IMR-90 (cell line): ENCODE measurements at regions not wholly inside any gene's neighbourhood (a gene's known extent, or its start where the extent isn't known, plus 50 kb on each side); places are given as distances from the start of the nearest gene placed in this dataset.

ENCODE experiments used
- ATAC-seq: fragments of 200-7000 bp; cut with Tn5 transposase; 2 replicates; pipeline ENCODE4 v1.9.1; 2020; ENCODE audit warnings: low read depth, mild to moderate bottlenecking, moderate library complexity
- BruUV-seq: library from RNA; stranded (reverse); fragments of 400-500 nt; replicated peaks from 2 replicates; lab custom pipeline; 2021; lab: Mats Ljungman, UMichigan
- CTCF ChIA-PET: fragments of 300-600 bp; formaldehyde crosslinking; extraction: SDS; loops from one replicate; lab custom pipeline; 2021; ENCODE audit warnings: antibody characterized with exemption; lab: Yijun Ruan, JAX
- POLR2A ChIA-PET: fragments of 300-600 bp; sonication (Branson Sonifier 250); formaldehyde crosslinking; loops from one replicate; lab custom pipeline; 2022; ENCODE audit warnings: antibody characterized with exemption; ENCODE audit not compliant: unreplicated experiment; lab: Charles Lee
- DNase-seq: peaks from one replicate; pipeline ENCODE4 v3.0.0; 2013
- H2AFZ ChIP-seq: replicated peaks from 2 replicates; pipeline ENCODE3; 2013; ENCODE audit warnings: low read length, mild to moderate bottlenecking; ENCODE audit not compliant: poor library complexity
- H2AK5ac ChIP-seq: 2 replicates; pipeline ENCODE4 v1.6.1; 2013; ENCODE audit warnings: low read depth, low read length, inconsistent platforms
- H2AK9ac ChIP-seq: replicated peaks from 2 replicates; pipeline ENCODE3; 2013; ENCODE audit warnings: mild to moderate bottlenecking, low read depth, low read length, moderate library complexity; ENCODE audit not compliant: poor library complexity
- H2BK120ac ChIP-seq: 2 replicates; pipeline ENCODE4 v1.6.1; 2013; ENCODE audit warnings: low read depth, low read length, inconsistent platforms
- H2BK15ac ChIP-seq: 3 replicates; pipeline ENCODE4 v1.6.1; 2013; ENCODE audit warnings: low read depth, low read length, inconsistent platforms
- H2BK20ac ChIP-seq: 2 replicates; pipeline ENCODE4 v1.6.1; 2013; ENCODE audit warnings: low read depth, mild to moderate bottlenecking, inconsistent platforms, low read length, moderate library complexity
- H2BK5ac ChIP-seq: 2 replicates; pipeline ENCODE4 v1.6.1; 2013; ENCODE audit warnings: mild to moderate bottlenecking, low read depth, low read length, inconsistent platforms; ENCODE audit not compliant: poor library complexity, severe bottlenecking
- H3K14ac ChIP-seq: replicated peaks from 2 replicates; pipeline ENCODE4 v1.6.1; 2013; ENCODE audit warnings: low read depth, low read length, inconsistent platforms
- H3K18ac ChIP-seq: 2 replicates; pipeline ENCODE4 v1.6.1; 2013; ENCODE audit warnings: low read depth, low read length, control low read depth
- H3K23ac ChIP-seq: 2 replicates; pipeline ENCODE4 v1.6.1; 2013; ENCODE audit warnings: low read depth, low read length, inconsistent platforms
- H3K27ac ChIP-seq: 2 replicates; pipeline ENCODE4 v1.5.1; 2013; ENCODE audit warnings: mild to moderate bottlenecking, control low read depth, low read length; ENCODE audit not compliant: insufficient read depth
- H3K27me3 ChIP-seq: 2 replicates; pipeline ENCODE4 v1.6.1; 2013; ENCODE audit warnings: low read length; ENCODE audit not compliant: control insufficient read depth, insufficient read depth
- H3K36me3 ChIP-seq: 2 replicates; pipeline ENCODE4 v1.6.1; 2013; ENCODE audit warnings: low read length, mixed read lengths; ENCODE audit not compliant: control insufficient read depth, insufficient read depth
- H3K4ac ChIP-seq: 2 replicates; pipeline ENCODE4 v1.6.1; 2013; ENCODE audit warnings: low read depth, low read length, inconsistent platforms
- H3K4me1 ChIP-seq: 2 replicates; pipeline ENCODE4 v1.6.1; 2013; ENCODE audit warnings: low read length, mixed read lengths; ENCODE audit not compliant: control insufficient read depth, insufficient read depth
- H3K4me2 ChIP-seq: 2 replicates; pipeline ENCODE4 v1.6.1; 2013; ENCODE audit warnings: low read depth, mild to moderate bottlenecking, control low read depth, low read length, moderate library complexity
- H3K4me3 ChIP-seq: 2 replicates; pipeline ENCODE4 v1.5.1; 2013; ENCODE audit warnings: low read depth, mild to moderate bottlenecking, control low read depth, low read length, moderate library complexity; ENCODE audit not compliant: insufficient read depth
- H3K56ac ChIP-seq: 2 replicates; pipeline ENCODE4 v1.6.1; 2013; ENCODE audit warnings: low read length, inconsistent platforms; ENCODE audit not compliant: insufficient read depth; ENCODE audit errors: extremely low read depth
- H3K79me1 ChIP-seq, 2 experiments: 2 replicates each; pipeline ENCODE4 v1.6.1; 2013; ENCODE audit warnings: low read length in 2 of 2, inconsistent platforms in 1 of 2, low read depth in 1 of 2
- H3K9ac ChIP-seq: 2 replicates; pipeline ENCODE4 v1.6.1; 2013; ENCODE audit warnings: low read depth, low read length, control low read depth
- H3K9me1 ChIP-seq: 2 replicates; pipeline ENCODE4 v1.6.1; 2013; ENCODE audit warnings: low read length, inconsistent platforms; ENCODE audit not compliant: insufficient read depth
- H3K9me3 ChIP-seq: 2 replicates; pipeline ENCODE4 v1.6.1; 2013; ENCODE audit warnings: low read length; ENCODE audit not compliant: control insufficient read depth, insufficient read depth
- H4K20me1 ChIP-seq: 2 replicates; pipeline ENCODE4 v1.6.1; 2013; ENCODE audit warnings: low read length, inconsistent platforms; ENCODE audit not compliant: insufficient read depth
- H4K5ac ChIP-seq: 2 replicates; pipeline ENCODE4 v1.6.1; 2013; ENCODE audit warnings: mild to moderate bottlenecking, low read depth, low read length, control low read depth
- H4K8ac ChIP-seq, 2 experiments: 2 replicates each; pipeline ENCODE4 v1.6.1; 2013; ENCODE audit warnings: low read depth in 2 of 2, low read length in 2 of 2, control low read depth in 1 of 2, inconsistent platforms in 1 of 2
- H4K91ac ChIP-seq: 2 replicates; pipeline ENCODE4 v1.6.1; 2013; ENCODE audit warnings: low read depth, low read length, inconsistent platforms; ENCODE audit not compliant: insufficient read depth
- MXI1 ChIP-seq: IDR thresholded peaks from 2 replicates; pipeline ENCODE4 v1.6.1; 2012; ENCODE audit warnings: low read depth, mild to moderate bottlenecking, low read length, moderate library complexity, borderline replicate concordance
- dilution Hi-C: fragments of 300-500 bp; cut with HindIII; formaldehyde crosslinking; loops from one replicate; pipeline ENCODE4 v1.14.3; 2018; ENCODE audit warnings: low sequenced_read_pairs; ENCODE audit not compliant: unreplicated experiment
- in situ Hi-C: fragments of 300-500 bp; cut with MboI; formaldehyde crosslinking; loops from 3 replicates; pipeline ENCODE4 v1.14.3; 2019; ENCODE audit warnings: low sequenced_read_pairs, inconsistent platforms, mixed read lengths
- intact Hi-C: fragments of 100-400 bp; cut with micrococcal nuclease; formaldehyde crosslinking; loops from 2 replicates; pipeline ENCODE4 v1.10.0; 2022

GRCh38 chr6:904994-905393 lies 212.1 kb upstream of the EXOC2 start:
- no peaks in the 10 kb centered on the region for H3K9me3 ChIP-seq
- no peak overlapping the region for H3K14ac ChIP-seq
- H2BK5ac ChIP-seq = no peak overlapping the region
- no peak overlapping the region for H2BK15ac ChIP-seq
- dilution Hi-C loops = no loop called here
- no peak for TF ChIP-seq MXI1
- no peak for DNase-seq
- no peak overlapping the region for H3K18ac ChIP-seq
- no peak overlapping the region for H2BK20ac ChIP-seq
- intact Hi-C loops = no loop called here
- H4K5ac ChIP-seq = no peak overlapping the region
- H3K4me1 ChIP-seq = no peaks in the 10 kb centered on the region; the same call in 1 of the 2 replicates
- CTCF ChIA-PET = no interaction called here
- no peak overlapping the region for H2AK5ac ChIP-seq
- H3K4me3 ChIP-seq = no peak overlapping the region
- H4K20me1 ChIP-seq = no peaks in the 10 kb centered on the region
- no peak overlapping the region for H3K23ac ChIP-seq
- no peak overlapping the region for H3K4ac ChIP-seq
- POLR2A ChIA-PET = no interaction called here
- no peak overlapping the region for H2AK9ac ChIP-seq
- peaks cover 17% of the 10 kb centered on the region for H3K27me3 ChIP-seq
- no peak overlapping the region for H2AFZ ChIP-seq
- no peak overlapping the region for H4K91ac ChIP-seq
- no peaks in the 10 kb centered on the region for H3K9me1 ChIP-seq
- H3K4me2 ChIP-seq = no peak overlapping the region
- ATAC-seq = no peak
- no peak overlapping the region for H3K27ac ChIP-seq
- in situ Hi-C loops = loop anchor here (25.0 kb wide), 1 partner anchor 482 kb away; the partner anchor contains the start of gene FOXF2
- no peak overlapping the region for H4K8ac ChIP-seq
- H3K36me3 ChIP-seq = no peaks in the 10 kb centered on the region
- no peak overlapping the region for H3K9ac ChIP-seq
- no peak overlapping the region for H3K56ac ChIP-seq
- H2BK120ac ChIP-seq = no peak overlapping the region
- no TSS peak for BruUV-seq
- H3K79me1 ChIP-seq = no peaks in the 10 kb centered on the region
